Peyer's patch (tissue), 4 donors: ENCODE measurements at regions not wholly inside any gene's neighbourhood (a gene's known extent, or its start where the extent isn't known, plus 50 kb on each side); places are given as distances from the start of the nearest gene placed in this dataset.

ENCODE experiments used
- DNase-seq, 3 donors: peaks; one replicate each; pipeline ENCODE4 v3.0.0-alpha.2; 2017 to 2019
- H3K27ac ChIP-seq, 4 donors: fragments of 200-600 bp; sonication (generic); one replicate each; pipeline ENCODE4 v1.5.1; 2016 to 2019
- H3K27me3 ChIP-seq, 2 donors: fragments of 200-600 bp; sonication (generic); one replicate each; pipeline ENCODE4 v1.5.1; 2019
- H3K36me3 ChIP-seq, 3 donors: fragments of 200-600 bp; sonication (generic); one replicate each; pipeline ENCODE4 v1.5.1; 2016 to 2019
- H3K4me1 ChIP-seq, 4 donors: fragments of 200-600 bp; sonication (generic); one replicate each; pipeline ENCODE4 v1.5.1; 2016 to 2019
- H3K4me3 ChIP-seq, 4 donors: fragments of 200-600 bp; sonication (generic); 1 replicate in 3 of 4; 2 replicates in 1 of 4; pipeline ENCODE4 v1.5.1; 2016 to 2019; ENCODE audit warnings: mild to moderate bottlenecking in 1 of 4
- H3K9me3 ChIP-seq, 4 donors: fragments of 200-600 bp; sonication (generic); one replicate each; pipeline ENCODE4 v1.5.1; 2016 to 2019; ENCODE audit warnings: mild to moderate bottlenecking in 1 of 4
- POLR2A ChIP-seq, 2 donors: fragments of 450-650 bp; IDR thresholded peaks; one replicate each; pipeline ENCODE4 v1.5.1; 2017; ENCODE audit warnings: antibody characterized with exemption in 2 of 2, mild to moderate bottlenecking in 2 of 2, moderate library complexity in 2 of 2
- TF ChIP-seq, protein P1 (sequence below), 6 experiments: fragments of 450-650 bp in 4 of 6; fragments of 200-600 bp in 2 of 6; sonication (generic) in 1 of 6; IDR thresholded peaks; one replicate each; pipeline ENCODE4 v1.5.1; 2017 to 2019; ENCODE audit warnings: antibody characterized with exemption in 6 of 6, mild to moderate bottlenecking in 3 of 6, moderate library complexity in 1 of 6

DNA sequence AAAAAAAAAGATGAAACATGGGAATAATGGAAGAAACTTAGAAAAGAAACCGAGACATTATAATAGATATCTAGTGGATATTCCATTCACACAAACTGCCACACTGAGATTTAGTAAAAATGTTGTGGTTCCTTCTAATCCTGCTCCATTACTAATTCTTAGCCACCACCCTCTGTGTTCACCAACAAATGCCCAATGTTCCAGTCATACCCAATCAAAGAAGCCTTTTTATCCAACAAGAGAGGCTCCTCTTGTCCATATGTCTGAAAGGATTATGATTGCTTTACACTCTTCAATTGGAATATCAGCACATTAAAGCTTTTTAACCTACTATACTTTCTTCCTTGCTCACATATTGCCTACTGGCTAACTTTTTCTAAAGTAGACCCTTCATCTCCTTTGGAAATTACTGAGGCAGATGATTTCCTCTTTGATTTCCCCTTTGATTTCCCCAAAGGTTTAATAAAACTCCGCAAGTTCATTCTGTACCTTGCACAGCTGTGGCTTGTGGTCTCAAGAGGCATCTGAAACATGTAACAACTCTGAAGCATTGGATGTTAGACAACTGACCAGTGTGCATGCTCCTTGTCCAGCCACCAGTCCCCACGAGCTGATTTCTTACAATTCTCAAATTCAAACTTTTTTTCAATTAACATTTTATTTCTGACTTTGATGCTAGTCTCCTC, 305.6 kb upstream of the LYPLAL1 start:
- Histone ChIP-seq H3K4me3 (no peak overlapping the region), H3K4me1 (no peaks in the 10 kb centered on the region), H3K36me3 (no peaks in the 10 kb centered on the region), H3K9me3 (no peaks in the 10 kb centered on the region), H3K27ac (no peak overlapping the region), H3K27me3 (no peaks in the 10 kb centered on the region)
- DNase-seq, result no peak
- TF ChIP-seq, protein P1, sequence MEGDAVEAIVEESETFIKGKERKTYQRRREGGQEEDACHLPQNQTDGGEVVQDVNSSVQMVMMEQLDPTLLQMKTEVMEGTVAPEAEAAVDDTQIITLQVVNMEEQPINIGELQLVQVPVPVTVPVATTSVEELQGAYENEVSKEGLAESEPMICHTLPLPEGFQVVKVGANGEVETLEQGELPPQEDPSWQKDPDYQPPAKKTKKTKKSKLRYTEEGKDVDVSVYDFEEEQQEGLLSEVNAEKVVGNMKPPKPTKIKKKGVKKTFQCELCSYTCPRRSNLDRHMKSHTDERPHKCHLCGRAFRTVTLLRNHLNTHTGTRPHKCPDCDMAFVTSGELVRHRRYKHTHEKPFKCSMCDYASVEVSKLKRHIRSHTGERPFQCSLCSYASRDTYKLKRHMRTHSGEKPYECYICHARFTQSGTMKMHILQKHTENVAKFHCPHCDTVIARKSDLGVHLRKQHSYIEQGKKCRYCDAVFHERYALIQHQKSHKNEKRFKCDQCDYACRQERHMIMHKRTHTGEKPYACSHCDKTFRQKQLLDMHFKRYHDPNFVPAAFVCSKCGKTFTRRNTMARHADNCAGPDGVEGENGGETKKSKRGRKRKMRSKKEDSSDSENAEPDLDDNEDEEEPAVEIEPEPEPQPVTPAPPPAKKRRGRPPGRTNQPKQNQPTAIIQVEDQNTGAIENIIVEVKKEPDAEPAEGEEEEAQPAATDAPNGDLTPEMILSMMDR (IDR thresholded peaks at IDR 0.05), result no peak
- no peak for TF ChIP-seq POLR2A (IDR thresholded peaks at IDR 0.05)

DNA sequence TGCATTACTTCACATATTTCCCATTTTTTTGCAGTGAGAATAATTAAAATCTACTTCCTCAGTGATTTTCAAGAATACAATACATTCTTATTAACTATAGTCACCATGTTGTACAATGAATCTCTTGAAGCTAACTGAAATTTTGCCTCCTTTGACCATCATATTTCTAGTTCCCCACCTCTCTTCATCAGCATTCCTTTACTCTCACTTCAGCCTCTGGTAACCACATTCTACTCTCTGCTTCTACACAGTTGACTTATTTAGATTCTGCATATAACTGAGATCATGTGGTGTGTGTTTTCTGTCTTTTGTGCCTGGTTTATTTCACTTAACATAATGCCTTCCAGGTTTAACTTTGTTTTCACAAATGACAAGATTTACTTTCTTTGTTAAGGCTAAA, 304.4 kb upstream of the LYPLAL1 start:
- Histone ChIP-seq H3K9me3 (no peaks in the 10 kb centered on the region), H3K4me1 (no peaks in the 10 kb centered on the region), H3K4me3 (no peak overlapping the region), H3K36me3 (no peaks in the 10 kb centered on the region), H3K27me3 (no peaks in the 10 kb centered on the region), H3K27ac (no peak overlapping the region)
- no peak for TF ChIP-seq POLR2A (IDR thresholded peaks at IDR 0.05)
- TF ChIP-seq, protein P1 (IDR thresholded peaks at IDR 0.05), result no peak
- DNase-seq, result no peak

DNA sequence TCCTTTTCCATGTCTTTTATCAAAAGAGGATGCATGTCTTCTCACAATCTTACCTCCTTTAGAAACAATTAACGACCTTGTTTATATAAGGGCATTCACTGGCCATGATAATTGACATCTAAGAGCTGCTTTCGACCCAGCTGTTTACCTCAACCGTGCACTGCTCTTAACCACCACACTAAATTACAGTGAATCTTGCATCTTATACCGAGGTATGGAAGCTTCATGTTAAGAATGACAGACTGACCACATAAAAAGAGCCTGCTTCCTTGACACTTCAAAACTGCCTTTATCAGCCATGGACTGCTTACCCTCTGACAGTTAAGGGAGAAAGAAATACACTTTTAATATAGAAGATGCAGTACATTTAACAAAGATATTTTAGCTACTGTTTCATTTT, 301.7 kb upstream of the LYPLAL1 start:
- Histone ChIP-seq H3K27me3 (no peaks in the 10 kb centered on the region), H3K4me3 (no peak overlapping the region), H3K4me1 (no peaks in the 10 kb centered on the region), H3K36me3 (no peaks in the 10 kb centered on the region), H3K27ac (no peak overlapping the region), H3K9me3 (no peaks in the 10 kb centered on the region)
- DNase-seq, result no peak
- TF ChIP-seq, protein P1 (IDR thresholded peaks at IDR 0.05), result no peak
- no peak for TF ChIP-seq POLR2A (IDR thresholded peaks at IDR 0.05)

DNA sequence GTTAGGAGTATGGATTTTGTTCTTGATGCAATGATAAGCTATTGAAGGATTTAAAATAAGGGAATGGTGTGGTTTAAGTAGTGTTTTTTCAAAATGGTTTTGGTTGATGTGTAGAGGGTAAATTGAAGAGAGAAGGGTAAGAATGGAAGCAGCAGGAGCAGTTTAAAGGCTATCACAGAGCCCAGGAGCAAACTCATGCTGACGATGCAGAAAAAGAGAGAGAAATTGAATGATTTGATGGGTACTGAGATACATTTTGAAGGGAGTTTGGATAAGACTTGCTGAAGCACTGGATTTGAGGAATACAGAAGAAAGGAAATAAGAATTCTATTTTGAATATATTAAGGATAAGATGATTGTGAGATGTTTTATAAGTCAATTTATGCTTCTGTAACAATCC, 300.8 kb upstream of the LYPLAL1 start:
- H3K27ac ChIP-seq, result no peak overlapping the region
- no peaks in the 10 kb centered on the region for H3K9me3 ChIP-seq
- H3K36me3 ChIP-seq, result no peaks in the 10 kb centered on the region
- no peak for DNase-seq
- TF ChIP-seq POLR2A (IDR thresholded peaks at IDR 0.05), result no peak
- TF ChIP-seq, protein P1 (IDR thresholded peaks at IDR 0.05), result no peak
- H3K4me1 ChIP-seq, result no peaks in the 10 kb centered on the region
- no peak overlapping the region for H3K4me3 ChIP-seq
- H3K27me3 ChIP-seq, result no peaks in the 10 kb centered on the region

GRCh38 chr1:218874313-218874712, 299.4 kb upstream of the LYPLAL1 start:
- Histone ChIP-seq H3K27ac (no peak overlapping the region), H3K27me3 (no peaks in the 10 kb centered on the region), H3K36me3 (no peaks in the 10 kb centered on the region), H3K4me3 (no peak overlapping the region), H3K4me1 (no peaks in the 10 kb centered on the region), H3K9me3 (no peaks in the 10 kb centered on the region)
- TF ChIP-seq POLR2A (IDR thresholded peaks at IDR 0.05), result no peak
- TF ChIP-seq, protein P1 (IDR thresholded peaks at IDR 0.05), result no peak
- DNase-seq, result no peak
